Right ventricle myocardium inferior (tissue), 1 donor: ENCODE measurements at regions not wholly inside any gene's neighbourhood (a gene's known extent, or its start where the extent isn't known, plus 50 kb on each side); places are given as distances from the start of the nearest gene placed in this dataset.
A peak's percentile ranks its signal among the peaks of the same experiment; 100 is the strongest.

ENCODE experiments used
- ATAC-seq: fragments of 200-7000 bp; cut with Tn5 transposase; one replicate; pipeline ENCODE4 v1.9.1; 2020; ENCODE audit warnings: mild to moderate bottlenecking, moderate library complexity
- DNase-seq: peaks from one replicate; pipeline ENCODE4 v3.0.0; 2021; ENCODE audit errors: missing footprints
- intact Hi-C: fragments of 100-400 bp; cut with DNase I; formaldehyde crosslinking; loops from one replicate; pipeline ENCODE4 v1.11.0; 2022
- donor health status: DM: no; HTN: yes; CAD: no; lungs with severe emphysema.

- ATAC-seq (no peak), DNase-seq (no peak)
- intact Hi-C loops: no loop called here
Observed at GRCh38 chr1:58861076-58861475, 77.2 kb upstream of the JUN start.

- intact Hi-C loops: no loop called here
- no peak for ATAC-seq
- no peak for DNase-seq
Observed at GRCh38 chr1:58861506-58861905, 77.7 kb upstream of the JUN start.

GRCh38 chr1:58862728-58863385 lies 79.0 kb upstream of the JUN start:
- intact Hi-C loops: no loop called here
- ATAC-seq (no peak), DNase-seq (no peak)

GRCh38 chr1:58864654-58865053 lies 80.8 kb upstream of the JUN start:
- intact Hi-C loops: no loop called here
- DNase-seq (no peak), ATAC-seq (no peak)

- intact Hi-C loops: no loop called here
- DNase-seq: no peak
- no peak for ATAC-seq
Observed at GRCh38 chr1:58866578-58866977, 82.7 kb upstream of the JUN start.

GRCh38 chr1:58869638-58870297 lies 85.9 kb upstream of the JUN start:
- ATAC-seq (no peak), DNase-seq (no peak)
- intact Hi-C loops: no loop called here

GRCh38 chr1:58870298-58870676 lies 86.4 kb upstream of the JUN start:
- DNase-seq: no peak
- intact Hi-C loops: no loop called here
- no peak for ATAC-seq

GRCh38 chr1:58874342-58874741 lies 90.5 kb upstream of the JUN start:
- no peak for DNase-seq
- intact Hi-C loops: no loop called here
- peak; percentile 17 for ATAC-seq

- ATAC-seq (peak; percentile 77), DNase-seq (no peak)
- intact Hi-C loops: no loop called here
Observed at GRCh38 chr1:58874757-58875755, 91.2 kb upstream of the JUN start.

GRCh38 chr1:58879464-58879863 lies 95.6 kb upstream of the JUN start:
- DNase-seq (no peak), ATAC-seq (no peak)
- intact Hi-C loops: no loop called here

GRCh38 chr1:58880592-58880991 lies 96.7 kb upstream of the JUN start:
- ATAC-seq: no peak
- intact Hi-C loops: loop anchor here (5.0 kb wide), 1 partner anchor 63 kb away; no protein-coding TSS in a partner anchor
- no peak for DNase-seq

GRCh38 chr1:58881471-58881994 lies 97.7 kb upstream of the JUN start:
- ATAC-seq (peak; percentile 6), DNase-seq (no peak)
- intact Hi-C loops: loop anchor here (5.0 kb wide), 1 partner anchor 64 kb away; no protein-coding TSS in a partner anchor

GRCh38 chr1:58882322-58882948 lies 98.6 kb upstream of the JUN start:
- no peak for ATAC-seq

GRCh38 chr1:58883037-58883887 lies 99.4 kb upstream of the JUN start:
- DNase-seq (peak; percentile 86), ATAC-seq (peak; percentile 49)
- intact Hi-C loops: loop anchor here (5.0 kb wide), 1 partner anchor 66 kb away; no protein-coding TSS in a partner anchor

More at GRCh38 chr1:58882322-58882948, 98.6 kb upstream of the JUN start:
- no peak for DNase-seq
- intact Hi-C loops: loop anchor here (5.0 kb wide), 1 partner anchor 65 kb away; no protein-coding TSS in a partner anchor

- DNase-seq (no peak), ATAC-seq (no peak)
- intact Hi-C loops: loop anchor here (5.0 kb wide), 1 partner anchor 67 kb away; no protein-coding TSS in a partner anchor
Observed at GRCh38 chr1:58883888-58884482, 100.1 kb upstream of the JUN start.

GRCh38 chr1:58884706-58885661 lies 101.1 kb upstream of the JUN start:
- intact Hi-C loops: loop anchor here (5.0 kb wide), 1 partner anchor 68 kb away; no protein-coding TSS in a partner anchor
- ATAC-seq (peak; percentile 53), DNase-seq (no peak)
